ENCODE measurements at regions not wholly inside any gene's neighbourhood (a gene's known extent, or its start where the extent isn't known, plus 50 kb on each side); places are given as distances from the start of the nearest gene placed in this dataset.
"Not testable (repeated sequence)": the region's sequence is repeated elsewhere in the genome, so short reads cannot be mapped to it uniquely, and the experiment has no call there.

- not testable (repeated sequence) for H3K9ac ChIP-seq (ENCODE audit: low read length); H3K18ac ChIP-seq (ENCODE audit: low read length); H2BK120ac ChIP-seq (ENCODE audit: low read depth, low read length); H2AK5ac ChIP-seq (ENCODE audit: low read length); H4K5ac ChIP-seq (ENCODE audit: low read length); H2BK5ac ChIP-seq (ENCODE audit: low read length); H3K36me3 ChIP-seq (ENCODE audit: control insufficient read depth, insufficient read depth, low read length); H3K27me3 ChIP-seq (ENCODE audit: insufficient read depth, low read length, poor library complexity); H3K27ac ChIP-seq (ENCODE audit: low read depth, low read length); H2BK15ac ChIP-seq (replicated peaks; ENCODE audit: low read depth); H3K23ac ChIP-seq (ENCODE audit: low read length); H3K4me1 ChIP-seq (ENCODE audit: control insufficient read depth, low read depth, low read length); H3K4ac ChIP-seq (ENCODE audit: low read depth, low read length); H3K56ac ChIP-seq (ENCODE audit: low read length); H4K8ac ChIP-seq (ENCODE audit: low read depth, low read length); H3K4me2 ChIP-seq (ENCODE audit: low read length); H3K79me2 ChIP-seq (ENCODE audit: control insufficient read depth, insufficient read depth, low read length); H3K4me3 ChIP-seq (ENCODE audit: low read length); DNase-seq; H3K79me1 ChIP-seq (ENCODE audit: low read length)
- WGBS (ENCODE audit: extremely low coverage, insufficient coverage, low lambda C conversion rate) = no CpG with 5 or more reads among the region's 2 CpGs
These were observed 53.6 kb upstream of the SAMD5 start for GRCh38 chr6:147454862-147455261.
